ENCODE measurements at regions not wholly inside any gene's neighbourhood (a gene's known extent, or its start where the extent isn't known, plus 50 kb on each side); places are given as distances from the start of the nearest gene placed in this dataset.
"Not testable (repeated sequence)": the region's sequence is repeated elsewhere in the genome, so short reads cannot be mapped to it uniquely, and the experiment has no call there.

DNA sequence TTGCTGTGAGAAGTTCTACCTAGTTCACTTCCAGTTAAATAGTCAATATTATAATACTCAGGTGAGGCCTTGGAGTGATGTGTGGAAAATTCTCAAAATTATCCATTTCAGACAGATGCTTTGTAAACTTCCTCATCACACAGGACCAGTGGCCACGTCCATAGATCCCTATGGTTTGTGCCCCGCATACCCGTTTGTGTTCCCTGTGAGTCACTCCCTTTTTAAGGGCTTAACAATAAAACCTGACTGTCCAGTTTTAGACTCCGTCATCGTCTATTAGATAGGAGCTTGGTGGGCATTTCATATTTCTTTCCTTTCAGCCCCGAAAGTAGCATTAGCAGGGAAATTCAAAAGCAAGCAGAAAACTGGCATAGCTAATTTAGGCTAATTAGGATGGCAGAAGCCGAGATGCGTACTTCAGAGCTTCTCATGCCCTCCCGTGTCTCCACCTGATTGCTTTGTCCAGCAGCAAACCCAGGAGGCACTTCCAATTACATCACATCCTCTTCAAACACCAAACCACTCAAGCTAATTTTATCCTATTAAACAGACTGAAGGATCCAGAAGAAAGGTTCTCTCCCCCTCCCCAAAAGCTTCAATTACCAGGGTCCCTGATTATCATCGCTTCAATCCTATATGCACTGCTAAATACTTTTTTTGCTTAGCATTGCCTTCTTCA is 186.6 kb upstream of the OTX2 start:
- Mint-ChIP-seq H3K36me3 (ENCODE audit: unreplicated experiment) (no peaks in the 10 kb centered on the region), H3K9me3 (ENCODE audit: unreplicated experiment) (peaks cover 19% of the 10 kb centered on the region), H3K4me3 (ENCODE audit: unreplicated experiment) (no peak overlapping the region), H3K4me1 (ENCODE audit: unreplicated experiment) (no peaks in the 10 kb centered on the region), H3K27ac (ENCODE audit: unreplicated experiment) (no peak overlapping the region), H3K27me3 (ENCODE audit: unreplicated experiment) (no peaks in the 10 kb centered on the region)
- TF ChIP-seq, protein P1, sequence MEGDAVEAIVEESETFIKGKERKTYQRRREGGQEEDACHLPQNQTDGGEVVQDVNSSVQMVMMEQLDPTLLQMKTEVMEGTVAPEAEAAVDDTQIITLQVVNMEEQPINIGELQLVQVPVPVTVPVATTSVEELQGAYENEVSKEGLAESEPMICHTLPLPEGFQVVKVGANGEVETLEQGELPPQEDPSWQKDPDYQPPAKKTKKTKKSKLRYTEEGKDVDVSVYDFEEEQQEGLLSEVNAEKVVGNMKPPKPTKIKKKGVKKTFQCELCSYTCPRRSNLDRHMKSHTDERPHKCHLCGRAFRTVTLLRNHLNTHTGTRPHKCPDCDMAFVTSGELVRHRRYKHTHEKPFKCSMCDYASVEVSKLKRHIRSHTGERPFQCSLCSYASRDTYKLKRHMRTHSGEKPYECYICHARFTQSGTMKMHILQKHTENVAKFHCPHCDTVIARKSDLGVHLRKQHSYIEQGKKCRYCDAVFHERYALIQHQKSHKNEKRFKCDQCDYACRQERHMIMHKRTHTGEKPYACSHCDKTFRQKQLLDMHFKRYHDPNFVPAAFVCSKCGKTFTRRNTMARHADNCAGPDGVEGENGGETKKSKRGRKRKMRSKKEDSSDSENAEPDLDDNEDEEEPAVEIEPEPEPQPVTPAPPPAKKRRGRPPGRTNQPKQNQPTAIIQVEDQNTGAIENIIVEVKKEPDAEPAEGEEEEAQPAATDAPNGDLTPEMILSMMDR (IDR thresholded peaks at IDR 0.05): no peak
- DNase-seq (ENCODE audit: extremely low spot score, unreplicated experiment): no peak

GRCh38 chr14:56995010-56995409 is 184.7 kb upstream of the OTX2 start:
- H3K27ac Mint-ChIP-seq (ENCODE audit: unreplicated experiment): no peak overlapping the region
- H3K9me3 Mint-ChIP-seq (ENCODE audit: unreplicated experiment): peaks cover 16% of the 10 kb centered on the region
- no peaks in the 10 kb centered on the region for H3K27me3 Mint-ChIP-seq (ENCODE audit: unreplicated experiment)
- TF ChIP-seq, protein P1 (IDR thresholded peaks at IDR 0.05): no peak
- DNase-seq (ENCODE audit: extremely low spot score, unreplicated experiment): no peak
- no peak overlapping the region for H3K4me3 Mint-ChIP-seq (ENCODE audit: unreplicated experiment)
- H3K4me1 Mint-ChIP-seq (ENCODE audit: unreplicated experiment): no peaks in the 10 kb centered on the region
- H3K36me3 Mint-ChIP-seq (ENCODE audit: unreplicated experiment): no peaks in the 10 kb centered on the region

- Mint-ChIP-seq H3K9me3 (ENCODE audit: unreplicated experiment) (peaks cover 16% of the 10 kb centered on the region), H3K4me3 (ENCODE audit: unreplicated experiment) (no peak overlapping the region), H3K4me1 (ENCODE audit: unreplicated experiment) (no peaks in the 10 kb centered on the region), H3K36me3 (ENCODE audit: unreplicated experiment) (no peaks in the 10 kb centered on the region), H3K27ac (ENCODE audit: unreplicated experiment) (no peak overlapping the region), H3K27me3 (ENCODE audit: unreplicated experiment) (no peaks in the 10 kb centered on the region)
- DNase-seq (ENCODE audit: extremely low spot score, unreplicated experiment): no peak
- TF ChIP-seq, protein P1 (IDR thresholded peaks at IDR 0.05): no peak
Observed at GRCh38 chr14:56992332-56992820, 182.1 kb upstream of the OTX2 start.

DNA sequence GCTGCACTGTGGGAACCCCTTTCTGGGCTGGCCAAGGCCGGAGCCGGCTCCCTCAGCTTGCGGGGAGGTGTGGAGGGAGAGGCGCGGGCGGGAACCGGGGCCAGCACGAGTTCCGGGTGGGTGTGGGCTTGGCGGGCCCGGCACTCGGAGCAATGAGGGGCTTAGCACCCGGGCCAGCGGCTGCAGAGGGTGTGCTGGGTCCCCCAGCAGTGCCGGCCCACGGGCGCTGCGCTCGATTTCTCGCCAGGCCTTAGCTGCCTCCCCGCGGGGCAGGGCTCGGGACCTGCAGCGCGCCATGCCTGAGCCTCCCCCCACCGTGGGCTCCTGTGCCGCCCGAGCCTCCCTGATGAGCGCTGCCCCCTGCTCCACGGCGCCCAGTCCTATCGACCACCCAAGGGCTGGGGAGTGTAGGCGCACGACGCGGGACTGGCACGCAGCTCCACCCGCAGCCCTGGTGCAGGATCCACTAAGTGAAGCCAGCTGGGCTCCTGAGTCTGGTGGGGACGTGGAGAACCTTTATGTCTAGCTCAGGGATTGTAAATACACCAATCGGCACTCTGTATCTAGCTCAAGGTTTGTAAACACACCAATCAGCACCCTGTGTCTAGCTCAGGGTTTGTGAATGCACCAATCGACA is 180.8 kb upstream of the OTX2 start:
- not testable (repeated sequence) for DNase-seq (ENCODE audit: extremely low spot score, unreplicated experiment); H3K4me3 Mint-ChIP-seq (ENCODE audit: unreplicated experiment); H3K27ac Mint-ChIP-seq (ENCODE audit: unreplicated experiment); H3K4me1 Mint-ChIP-seq (ENCODE audit: unreplicated experiment); H3K27me3 Mint-ChIP-seq (ENCODE audit: unreplicated experiment); H3K36me3 Mint-ChIP-seq (ENCODE audit: unreplicated experiment)
- H3K9me3 Mint-ChIP-seq (ENCODE audit: unreplicated experiment): peaks cover 16% of the 10 kb centered on the region

- no peak for DNase-seq (ENCODE audit: extremely low spot score, unreplicated experiment)
- TF ChIP-seq, protein P1 (IDR thresholded peaks at IDR 0.05): no peak
- H3K4me3 Mint-ChIP-seq (ENCODE audit: unreplicated experiment): no peak overlapping the region
- H3K27ac Mint-ChIP-seq (ENCODE audit: unreplicated experiment): no peak overlapping the region
- no peaks in the 10 kb centered on the region for H3K4me1 Mint-ChIP-seq (ENCODE audit: unreplicated experiment)
- H3K27me3 Mint-ChIP-seq (ENCODE audit: unreplicated experiment): no peaks in the 10 kb centered on the region
- no peaks in the 10 kb centered on the region for H3K36me3 Mint-ChIP-seq (ENCODE audit: unreplicated experiment)
- peaks cover 16% of the 10 kb centered on the region for H3K9me3 Mint-ChIP-seq (ENCODE audit: unreplicated experiment)
Observed at GRCh38 chr14:56989359-56989758, 179.1 kb upstream of the OTX2 start.

Data from osteocyte (in vitro differentiated cells).